Glomerular endothelial cell (primary cell): ENCODE measurements at regions not wholly inside any gene's neighbourhood (a gene's known extent, or its start where the extent isn't known, plus 50 kb on each side); places are given as distances from the start of the nearest gene placed in this dataset.

Experiments
- DNase-seq: peaks from one replicate; pipeline ENCODE4 v3.0.0-alpha.2; 2011; ENCODE audit warnings: low read depth, low spot score; ENCODE audit errors: extremely low read depth

GRCh38 chr20:36104244-36104643 lies 50.3 kb upstream of the EPB41L1 start:
- no peak for DNase-seq
